Lower lobe of right lung (tissue), 2 donors: ENCODE measurements at regions not wholly inside any gene's neighbourhood (a gene's known extent, or its start where the extent isn't known, plus 50 kb on each side); places are given as distances from the start of the nearest gene placed in this dataset.
"Not testable (repeated sequence)": the region's sequence is repeated elsewhere in the genome, so short reads cannot be mapped to it uniquely, and the experiment has no call there.

ENCODE experiments used
- ATAC-seq, 2 donors: fragments of 200-7000 bp; cut with Tn5 transposase; one replicate each; pipeline ENCODE4 v1.9.1; 2020 to 2022; ENCODE audit warnings: mild to moderate bottlenecking in 2 of 2, moderate library complexity in 2 of 2
- DNase-seq: peaks from one replicate; pipeline ENCODE4 v3.0.0-alpha.2; 2020
- H3K27ac ChIP-seq: fragments of 200-600 bp; one replicate; pipeline ENCODE4 v1.8.0; 2022
- H3K27me3 ChIP-seq: fragments of 200-600 bp; one replicate; pipeline ENCODE4 v1.8.0; 2022; ENCODE audit warnings: low read depth
- H3K36me3 ChIP-seq: fragments of 200-600 bp; one replicate; pipeline ENCODE4 v1.8.0; 2022; ENCODE audit warnings: mild to moderate bottlenecking
- H3K4me1 ChIP-seq: fragments of 200-600 bp; one replicate; pipeline ENCODE4 v1.8.0; 2022
- H3K4me3 ChIP-seq: fragments of 200-600 bp; one replicate; pipeline ENCODE4 v1.8.0; 2022; ENCODE audit warnings: mild to moderate bottlenecking
- H3K9me3 ChIP-seq: fragments of 200-600 bp; one replicate; pipeline ENCODE4 v1.8.0; 2022
- intact Hi-C: fragments of 100-400 bp; cut with DNase I; formaldehyde crosslinking; loops from one replicate; pipeline ENCODE4 v1.11.0; 2022
- TF ChIP-seq, protein P1 (sequence below): fragments of 200-600 bp; IDR thresholded peaks from one replicate; pipeline ENCODE4 v1.8.0; 2022; ENCODE audit warnings: antibody characterized with exemption, mild to moderate bottlenecking
- donor health status: DM: no; HTN: yes; CAD: no; lungs with severe emphysema.

DNA sequence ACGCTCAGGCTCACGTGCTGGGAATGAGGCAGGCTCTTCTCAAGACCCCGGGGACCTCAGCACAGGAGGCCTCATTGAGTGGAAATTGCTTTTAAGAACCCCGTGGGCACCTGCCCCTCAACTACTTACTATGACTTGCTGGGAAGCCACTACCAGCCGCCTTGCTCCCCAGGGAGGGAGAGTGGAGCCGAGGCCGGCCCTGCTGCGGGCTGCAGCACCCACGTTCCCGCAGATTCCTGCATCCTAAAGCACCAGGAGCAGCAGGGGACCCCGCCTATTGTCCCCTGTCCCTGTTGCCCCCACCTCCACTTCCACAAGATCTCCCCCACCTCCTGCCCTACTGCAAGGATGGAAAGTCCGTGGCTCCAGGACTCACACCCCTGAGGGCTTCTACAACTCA is 541.6 kb upstream of the PFKP start:
- Histone ChIP-seq H3K9me3 (no peaks in the 10 kb centered on the region), H3K27ac (no peak overlapping the region), H3K27me3 (no peaks in the 10 kb centered on the region), H3K36me3 (no peaks in the 10 kb centered on the region), H3K4me1 (no peaks in the 10 kb centered on the region), H3K4me3 (no peak overlapping the region)
- TF ChIP-seq, protein P1, sequence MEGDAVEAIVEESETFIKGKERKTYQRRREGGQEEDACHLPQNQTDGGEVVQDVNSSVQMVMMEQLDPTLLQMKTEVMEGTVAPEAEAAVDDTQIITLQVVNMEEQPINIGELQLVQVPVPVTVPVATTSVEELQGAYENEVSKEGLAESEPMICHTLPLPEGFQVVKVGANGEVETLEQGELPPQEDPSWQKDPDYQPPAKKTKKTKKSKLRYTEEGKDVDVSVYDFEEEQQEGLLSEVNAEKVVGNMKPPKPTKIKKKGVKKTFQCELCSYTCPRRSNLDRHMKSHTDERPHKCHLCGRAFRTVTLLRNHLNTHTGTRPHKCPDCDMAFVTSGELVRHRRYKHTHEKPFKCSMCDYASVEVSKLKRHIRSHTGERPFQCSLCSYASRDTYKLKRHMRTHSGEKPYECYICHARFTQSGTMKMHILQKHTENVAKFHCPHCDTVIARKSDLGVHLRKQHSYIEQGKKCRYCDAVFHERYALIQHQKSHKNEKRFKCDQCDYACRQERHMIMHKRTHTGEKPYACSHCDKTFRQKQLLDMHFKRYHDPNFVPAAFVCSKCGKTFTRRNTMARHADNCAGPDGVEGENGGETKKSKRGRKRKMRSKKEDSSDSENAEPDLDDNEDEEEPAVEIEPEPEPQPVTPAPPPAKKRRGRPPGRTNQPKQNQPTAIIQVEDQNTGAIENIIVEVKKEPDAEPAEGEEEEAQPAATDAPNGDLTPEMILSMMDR: no peak
- DNase-seq (no peak), ATAC-seq (no peak)
- intact Hi-C loops: no loop called here

DNA sequence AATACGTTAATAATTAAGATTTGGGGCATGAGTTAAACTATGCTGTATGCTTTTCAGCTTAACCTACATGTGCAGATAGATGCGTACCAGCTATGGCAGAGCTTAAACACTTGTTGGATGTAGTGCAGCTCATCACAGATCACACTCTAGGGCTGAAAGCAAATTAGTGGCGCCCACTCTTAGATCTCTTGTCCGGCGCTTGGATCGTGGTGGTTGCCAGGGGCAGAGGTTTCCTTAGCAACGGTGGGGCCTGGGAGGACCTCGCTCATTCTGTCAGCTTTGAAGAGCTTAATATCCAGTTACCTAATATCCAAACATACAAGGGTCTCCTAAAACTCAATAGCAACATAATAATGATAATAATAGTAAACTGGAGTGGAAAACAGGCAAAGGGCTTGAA is 548.2 kb upstream of the PFKP start:
- TF ChIP-seq, protein P1: no peak
- H3K27me3 ChIP-seq: no peaks in the 10 kb centered on the region
- no peaks in the 10 kb centered on the region for H3K36me3 ChIP-seq
- no peaks in the 10 kb centered on the region for H3K4me1 ChIP-seq
- no peak for ATAC-seq
- no peak overlapping the region for H3K4me3 ChIP-seq
- no peak overlapping the region for H3K27ac ChIP-seq
- no peak for DNase-seq
- no peaks in the 10 kb centered on the region for H3K9me3 ChIP-seq
- intact Hi-C loops: no loop called here

DNA sequence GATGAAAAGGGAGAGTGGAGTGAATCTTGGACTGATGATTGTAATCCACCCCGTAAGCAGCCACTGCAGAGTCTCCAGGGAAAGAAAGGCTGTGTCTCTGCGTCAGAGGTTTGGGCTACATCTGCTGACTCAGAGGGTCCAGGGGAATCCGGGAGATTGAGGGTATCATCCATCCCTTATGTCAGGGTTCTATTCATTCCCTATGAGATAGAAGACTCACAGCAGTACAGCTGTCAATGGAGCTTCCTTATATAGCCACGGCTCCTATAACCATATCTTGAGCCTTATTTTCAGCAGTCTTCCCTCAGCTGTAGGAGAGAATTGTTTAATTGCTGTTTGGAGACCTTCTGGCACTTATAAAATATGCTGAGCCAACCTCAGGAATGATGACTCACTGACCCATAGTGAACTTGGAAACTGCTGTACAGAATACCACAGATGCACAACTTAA is 558.2 kb upstream of the PFKP start:
- Histone ChIP-seq H3K4me3 (no peak overlapping the region), H3K9me3 (no peaks in the 10 kb centered on the region), H3K36me3 (no peaks in the 10 kb centered on the region), H3K4me1 (no peaks in the 10 kb centered on the region), H3K27ac (no peak overlapping the region), H3K27me3 (no peaks in the 10 kb centered on the region)
- intact Hi-C loops: no loop called here
- ATAC-seq (no peak), DNase-seq (no peak)
- TF ChIP-seq, protein P1: no peak

DNA sequence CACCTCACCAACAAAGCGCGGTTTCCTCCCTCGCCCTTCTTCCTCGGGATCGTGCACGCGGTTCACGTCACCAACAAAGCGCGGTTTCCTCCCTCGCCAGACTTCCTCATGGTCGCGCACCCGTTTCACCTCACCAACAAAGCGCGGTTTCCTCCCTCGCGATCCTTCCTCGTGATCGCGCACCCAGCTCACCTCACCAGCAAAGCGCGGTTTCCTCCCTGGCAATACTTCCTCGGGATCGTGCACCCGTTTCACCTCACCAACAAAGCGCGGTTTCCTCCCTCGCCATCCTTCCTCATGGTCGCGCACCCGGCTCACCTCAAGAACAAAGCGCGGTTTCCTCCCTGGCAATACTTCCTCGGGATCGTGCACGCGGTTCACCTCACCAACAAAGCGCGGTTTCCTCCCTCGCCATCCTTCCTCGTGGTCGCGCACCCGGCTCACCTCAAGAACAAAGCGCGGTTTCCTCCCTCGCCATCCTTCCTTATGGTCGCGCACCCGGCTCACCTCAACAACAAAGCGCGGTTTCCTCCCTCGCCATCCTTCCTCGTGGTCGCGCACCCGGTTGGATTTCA is 565.9 kb upstream of the PFKP start:
- H3K27me3 ChIP-seq, H3K27ac ChIP-seq, intact Hi-C loops, H3K4me3 ChIP-seq, H3K9me3 ChIP-seq, H3K36me3 ChIP-seq, DNase-seq, H3K4me1 ChIP-seq, ATAC-seq: not testable (repeated sequence)

DNA sequence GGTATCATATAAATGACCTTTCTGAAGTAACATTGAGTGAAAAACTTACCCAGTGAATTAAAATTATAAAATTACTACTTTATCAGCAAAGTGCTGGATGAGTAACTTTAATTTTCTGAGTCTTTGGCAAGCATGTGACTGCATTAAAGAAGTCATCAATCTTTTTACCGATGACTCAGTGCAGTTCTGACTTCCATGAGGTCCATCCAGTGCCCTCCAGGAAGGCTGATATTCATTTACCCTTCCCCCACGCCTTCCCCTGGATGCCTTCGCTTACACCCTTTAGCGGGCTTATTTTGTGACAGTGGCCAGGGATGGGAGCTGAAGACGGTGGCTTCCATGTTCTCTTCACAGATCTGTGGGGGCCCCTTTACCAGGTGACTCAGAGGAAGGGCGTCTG is 572.9 kb upstream of the PFKP start:
- Histone ChIP-seq H3K4me1 (no peaks in the 10 kb centered on the region), H3K9me3 (no peaks in the 10 kb centered on the region), H3K27me3 (no peaks in the 10 kb centered on the region), H3K4me3 (no peak overlapping the region), H3K27ac (no peak overlapping the region), H3K36me3 (no peaks in the 10 kb centered on the region)
- DNase-seq: no peak
- TF ChIP-seq, protein P1: no peak
- no peak for ATAC-seq
- intact Hi-C loops: no loop called here

DNA sequence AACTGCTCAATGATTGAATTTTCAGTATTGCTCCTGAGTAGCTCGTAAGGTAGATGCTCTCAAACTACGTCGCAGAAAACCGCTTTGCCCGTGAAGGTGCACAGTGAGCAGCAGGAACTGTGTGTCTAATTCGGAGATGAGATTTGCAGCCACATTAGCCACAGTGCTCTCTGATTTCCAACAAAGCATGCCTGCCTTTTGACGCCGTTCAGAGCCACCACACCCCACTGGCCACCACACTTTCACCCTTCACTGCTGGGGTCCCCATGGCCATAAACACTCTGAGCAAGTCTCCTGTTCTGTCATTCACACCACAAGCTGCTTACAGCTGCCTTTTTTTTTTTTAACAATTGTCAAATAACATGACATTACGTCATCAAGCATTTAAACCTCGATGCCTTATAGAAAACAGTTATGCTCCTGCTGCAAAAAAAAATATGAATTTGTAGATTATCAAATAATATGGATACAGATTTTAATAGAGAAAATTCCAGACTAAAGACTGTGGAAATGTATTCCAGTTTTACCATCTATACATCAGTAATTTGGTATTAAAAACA is 578.8 kb upstream of the PFKP start:
- TF ChIP-seq, protein P1: no peak
- no peaks in the 10 kb centered on the region for H3K27me3 ChIP-seq
- intact Hi-C loops: no loop called here
- no peaks in the 10 kb centered on the region for H3K9me3 ChIP-seq
- DNase-seq: no peak
- no peaks in the 10 kb centered on the region for H3K36me3 ChIP-seq
- no peak overlapping the region for H3K27ac ChIP-seq
- no peaks in the 10 kb centered on the region for H3K4me1 ChIP-seq
- ATAC-seq: no peak
- H3K4me3 ChIP-seq: no peak overlapping the region
